CD14-positive monocyte (primary cell): ENCODE measurements at regions not wholly inside any gene's neighbourhood (a gene's known extent, or its start where the extent isn't known, plus 50 kb on each side); places are given as distances from the start of the nearest gene placed in this dataset.

Experiments used
- DNase-seq, 3 donors: peaks; one replicate each; pipeline ENCODE4 v3.0.0-alpha.2; 2011 to 2022
- H2AFZ ChIP-seq: 2 replicates; pipeline ENCODE4 v1.6.0; 2012; ENCODE audit warnings: mild to moderate bottlenecking, low read depth, low read length, inconsistent platforms; ENCODE audit not compliant: insufficient read depth, poor library complexity, severe bottlenecking
- H3K27ac ChIP-seq, 2 donors: 1 replicate in 1 of 2; 2 replicates in 1 of 2; pipeline ENCODE4 v1.5.1; 2012 to 2013; ENCODE audit warnings: low read length in 2 of 2, control low read depth in 1 of 2, inconsistent platforms in 1 of 2, low read depth in 1 of 2, mild to moderate bottlenecking in 1 of 2
- H3K27me3 ChIP-seq, 2 donors: one replicate each; pipeline versions ENCODE4 v1.6.0 to v1.6.1; 2011 to 2013; ENCODE audit warnings: low read length in 2 of 2; ENCODE audit not compliant: control insufficient read depth in 2 of 2, insufficient read depth in 2 of 2
- H3K36me3 ChIP-seq, 2 donors: replicated peaks in 1 of 2; 1 replicate in 1 of 2; 2 replicates in 1 of 2; pipeline versions ENCODE4 v1.5.1 to v1.6.1; 2012 to 2013; ENCODE audit warnings: low read length in 2 of 2, control low read depth in 1 of 2, inconsistent platforms in 1 of 2, mild to moderate bottlenecking in 1 of 2; ENCODE audit not compliant: insufficient read depth in 2 of 2, control insufficient read depth in 1 of 2
- H3K4me1 ChIP-seq, 2 donors: 1 replicate in 1 of 2; 2 replicates in 1 of 2; pipeline versions ENCODE4 v1.5.1 to v1.6.1; 2012 to 2013; ENCODE audit warnings: low read length in 2 of 2, control low read depth in 1 of 2, inconsistent platforms in 1 of 2, mild to moderate bottlenecking in 1 of 2, moderate library complexity in 1 of 2; ENCODE audit not compliant: insufficient read depth in 2 of 2, control insufficient read depth in 1 of 2
- H3K4me2 ChIP-seq: replicated peaks from 2 replicates; pipeline ENCODE3; 2012; ENCODE audit warnings: low read length, moderate library complexity, mild to moderate bottlenecking; ENCODE audit not compliant: poor library complexity, severe bottlenecking; ENCODE audit errors: extremely low read depth
- H3K4me3 ChIP-seq, 3 experiments: fragments of 200-600 bp in 1 of 3; sonication (generic) in 1 of 3; replicated peaks in 1 of 3; 1 replicate in 2 of 3; 2 replicates in 1 of 3; pipeline ENCODE4 v1.5.1; 2011 to 2013; ENCODE audit warnings: low read length in 3 of 3, mild to moderate bottlenecking in 3 of 3, control low read depth in 2 of 3, low read depth in 2 of 3, inconsistent platforms in 1 of 3, moderate library complexity in 1 of 3
- H3K79me2 ChIP-seq: 2 replicates; pipeline ENCODE4 v1.6.0; 2012; ENCODE audit warnings: mild to moderate bottlenecking, control low read depth, inconsistent platforms, low read length, moderate library complexity; ENCODE audit not compliant: insufficient read depth
- H3K9ac ChIP-seq: 2 replicates; pipeline ENCODE4 v1.6.0; 2017; ENCODE audit warnings: low read length, mild to moderate bottlenecking; ENCODE audit not compliant: insufficient read depth, poor library complexity, severe bottlenecking
- H3K9me3 ChIP-seq, 2 donors: replicated peaks in 1 of 2; 1 replicate in 1 of 2; 2 replicates in 1 of 2; pipeline versions ENCODE4 v1.5.1 to v1.6.1; 2012 to 2013; ENCODE audit warnings: low read length in 2 of 2, control low read depth in 1 of 2; ENCODE audit not compliant: control insufficient read depth in 1 of 2, insufficient read depth in 1 of 2
- H4K20me1 ChIP-seq: 2 replicates; pipeline ENCODE4 v1.6.0; 2012; ENCODE audit warnings: mild to moderate bottlenecking, low read length, control low read depth, moderate library complexity; ENCODE audit not compliant: insufficient read depth
- H3K27ac Mint-ChIP-seq, 7 donors: one replicate each; pipeline ENCODE4 v1.8.0; 2020; ENCODE audit warnings: mild to moderate bottlenecking in 7 of 7, mixed read lengths in 7 of 7, moderate library complexity in 6 of 7, inconsistent platforms in 2 of 7
- H3K27me3 Mint-ChIP-seq, 3 donors: one replicate each; pipeline ENCODE4 v1.8.0; 2021 to 2022; ENCODE audit warnings: low read depth in 3 of 3, mild to moderate bottlenecking in 3 of 3, mixed read lengths in 3 of 3, moderate library complexity in 3 of 3, inconsistent platforms in 1 of 3
- H3K36me3 Mint-ChIP-seq, 2 donors: one replicate each; pipeline ENCODE4 v1.8.0; 2020; ENCODE audit warnings: mixed read lengths in 2 of 2, inconsistent platforms in 1 of 2, mild to moderate bottlenecking in 1 of 2
- H3K4me1 Mint-ChIP-seq: one replicate; pipeline ENCODE4 v1.8.0; 2020; ENCODE audit warnings: mild to moderate bottlenecking, mixed read lengths
- H3K4me3 Mint-ChIP-seq, 2 donors: one replicate each; pipeline ENCODE4 v1.8.0; 2020; ENCODE audit warnings: mild to moderate bottlenecking in 2 of 2, mixed read lengths in 2 of 2, moderate library complexity in 1 of 2
- H3K9me3 Mint-ChIP-seq, 7 donors: one replicate each; pipeline ENCODE4 v1.8.0; 2020 to 2022; ENCODE audit warnings: mixed read lengths in 7 of 7, mild to moderate bottlenecking in 6 of 7, moderate library complexity in 6 of 7, inconsistent platforms in 2 of 7
- WGBS: methylation state at CpG from one replicate; pipeline ENCODE4 v1.1.5; 2013; ENCODE audit warnings: missing lambda C conversion rate; ENCODE audit not compliant: insufficient coverage; 5-methylcytosine and 5-hydroxymethylcytosine counted together
- intact Hi-C, 2 donors: fragments of 100-400 bp; cut with micrococcal nuclease; formaldehyde crosslinking; loops; one replicate each; pipeline versions ENCODE4 v1.15.0 to v1.15.1; 2023
- TF ChIP-seq, protein P1 (sequence below): fragments of 200-600 bp; IDR thresholded peaks from one replicate; pipeline ENCODE4 v1.8.0; 2022; ENCODE audit warnings: antibody characterized with exemption, mild to moderate bottlenecking

DNA sequence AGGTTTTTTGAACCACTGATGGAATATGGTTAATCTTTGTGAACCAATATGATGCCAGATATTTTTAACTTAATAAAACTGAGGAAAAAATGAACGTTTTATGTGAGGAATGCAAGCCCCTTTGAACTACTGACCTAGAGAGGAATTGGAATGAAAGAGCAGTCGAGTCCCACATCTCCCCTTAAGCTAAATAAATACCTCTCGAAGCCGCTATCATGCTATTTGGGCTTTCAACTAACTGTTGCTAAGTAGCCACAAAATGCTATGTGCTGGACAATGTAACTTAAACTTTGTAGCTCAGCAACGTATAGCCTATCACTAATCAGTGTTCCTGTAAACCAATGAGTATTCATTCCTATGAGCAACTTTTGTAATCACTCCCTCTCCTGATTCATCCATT lies 1037.2 kb downstream of the SQOR start:
- Histone ChIP-seq H3K79me2 (no peaks in the 10 kb centered on the region), H3K36me3 (no peaks in the 10 kb centered on the region), H3K9ac (no peak overlapping the region), H3K4me2 (no peak overlapping the region), H3K4me3 (no peak overlapping the region), H4K20me1 (no peaks in the 10 kb centered on the region), H3K27me3 (no peaks in the 10 kb centered on the region), H3K9me3 (no peaks in the 10 kb centered on the region), H2AFZ (no peak overlapping the region), H3K27ac (no peak overlapping the region), H3K4me1 (no peaks in the 10 kb centered on the region)
- peaks cover 0 to 11% (median 3%) of the 10 kb centered on the region in 7 donors for H3K9me3 Mint-ChIP-seq
- H3K27ac Mint-ChIP-seq: no peak overlapping the region
- WGBS: 43% methylated on average over 2 of the region's 5 CpGs
- no peaks in the 10 kb centered on the region for H3K27me3 Mint-ChIP-seq
- H3K4me3 Mint-ChIP-seq: no peak overlapping the region
- TF ChIP-seq, protein P1, sequence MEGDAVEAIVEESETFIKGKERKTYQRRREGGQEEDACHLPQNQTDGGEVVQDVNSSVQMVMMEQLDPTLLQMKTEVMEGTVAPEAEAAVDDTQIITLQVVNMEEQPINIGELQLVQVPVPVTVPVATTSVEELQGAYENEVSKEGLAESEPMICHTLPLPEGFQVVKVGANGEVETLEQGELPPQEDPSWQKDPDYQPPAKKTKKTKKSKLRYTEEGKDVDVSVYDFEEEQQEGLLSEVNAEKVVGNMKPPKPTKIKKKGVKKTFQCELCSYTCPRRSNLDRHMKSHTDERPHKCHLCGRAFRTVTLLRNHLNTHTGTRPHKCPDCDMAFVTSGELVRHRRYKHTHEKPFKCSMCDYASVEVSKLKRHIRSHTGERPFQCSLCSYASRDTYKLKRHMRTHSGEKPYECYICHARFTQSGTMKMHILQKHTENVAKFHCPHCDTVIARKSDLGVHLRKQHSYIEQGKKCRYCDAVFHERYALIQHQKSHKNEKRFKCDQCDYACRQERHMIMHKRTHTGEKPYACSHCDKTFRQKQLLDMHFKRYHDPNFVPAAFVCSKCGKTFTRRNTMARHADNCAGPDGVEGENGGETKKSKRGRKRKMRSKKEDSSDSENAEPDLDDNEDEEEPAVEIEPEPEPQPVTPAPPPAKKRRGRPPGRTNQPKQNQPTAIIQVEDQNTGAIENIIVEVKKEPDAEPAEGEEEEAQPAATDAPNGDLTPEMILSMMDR: no peak
- H3K4me1 Mint-ChIP-seq: no peaks in the 10 kb centered on the region
- intact Hi-C loops: no loop called here
- no peaks in the 10 kb centered on the region for H3K36me3 Mint-ChIP-seq
- no peak for DNase-seq

DNA sequence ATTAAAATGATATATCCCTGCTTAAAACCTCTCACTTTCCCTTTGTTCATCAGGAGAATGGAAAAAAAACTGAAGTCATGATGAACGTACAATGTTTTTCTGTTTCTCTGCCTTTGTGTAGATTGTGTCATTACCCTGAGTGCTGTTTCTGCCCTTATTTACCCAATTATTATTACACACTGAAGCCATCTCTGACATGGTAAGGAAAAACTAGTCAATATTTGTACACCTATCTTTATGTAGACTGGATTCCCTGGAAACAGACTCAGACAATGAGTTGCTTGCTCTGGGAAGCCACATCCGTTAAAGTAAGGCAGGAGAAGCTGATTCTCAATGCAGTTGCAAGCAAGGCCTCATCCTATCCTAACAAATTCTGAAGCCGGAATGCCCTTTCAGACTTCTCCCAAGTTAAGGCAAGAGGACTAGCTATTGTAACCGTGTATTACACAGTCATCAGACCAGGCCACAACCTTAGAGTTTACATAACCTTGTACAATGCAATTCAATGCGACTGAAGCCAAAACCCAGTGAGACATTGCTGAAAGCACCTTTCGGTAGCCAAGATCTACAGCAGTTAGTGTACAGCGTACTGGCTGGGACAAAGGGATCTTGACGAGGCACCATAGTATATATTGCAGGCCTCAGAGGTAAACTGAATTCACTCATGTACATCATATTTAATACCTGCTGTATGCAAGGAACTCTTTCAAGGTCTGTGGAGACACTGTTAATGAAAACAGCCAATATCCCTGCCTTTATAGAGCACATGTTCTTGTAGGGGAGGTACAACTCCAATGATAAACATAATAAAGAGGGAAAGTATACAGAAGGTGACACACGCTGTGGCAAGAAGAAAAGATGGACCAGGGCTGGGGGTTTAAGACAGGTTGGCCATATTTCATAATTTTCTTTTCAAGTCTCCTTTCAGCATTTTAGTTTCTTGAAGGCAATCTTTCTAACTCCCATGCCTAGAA lies 1040.8 kb upstream of the SEMA6D start:
- TF ChIP-seq, protein P1: no peak
- H3K27me3 ChIP-seq: no peaks in the 10 kb centered on the region
- no peak overlapping the region for H3K4me2 ChIP-seq
- Mint-ChIP-seq H3K4me1 (no peaks in the 10 kb centered on the region), H3K27ac (no peak overlapping the region), H3K36me3 (no peaks in the 10 kb centered on the region), H3K4me3 (no peak overlapping the region), H3K9me3 (peaks cover 0 to 6% (median 3%) of the 10 kb centered on the region in 7 donors), H3K27me3 (peaks cover 0 to 2% (median 0%) of the 10 kb centered on the region in 3 donors)
- no peak for DNase-seq
- no peaks in the 10 kb centered on the region for H3K79me2 ChIP-seq
- no peaks in the 10 kb centered on the region for H3K4me1 ChIP-seq
- no peaks in the 10 kb centered on the region for H3K36me3 ChIP-seq
- 96% methylated on average over 5 of the region's 9 CpGs for WGBS
- no peak overlapping the region for H2AFZ ChIP-seq
- intact Hi-C loops: no loop called here
- no peaks in the 10 kb centered on the region for H3K9me3 ChIP-seq
- no peak overlapping the region for H3K4me3 ChIP-seq
- no peaks in the 10 kb centered on the region for H4K20me1 ChIP-seq
- H3K9ac ChIP-seq: no peak overlapping the region
- no peak overlapping the region for H3K27ac ChIP-seq
